ENCODE measurements at regions not wholly inside any gene's neighbourhood (a gene's known extent, or its start where the extent isn't known, plus 50 kb on each side); places are given as distances from the start of the nearest gene placed in this dataset.

DNA sequence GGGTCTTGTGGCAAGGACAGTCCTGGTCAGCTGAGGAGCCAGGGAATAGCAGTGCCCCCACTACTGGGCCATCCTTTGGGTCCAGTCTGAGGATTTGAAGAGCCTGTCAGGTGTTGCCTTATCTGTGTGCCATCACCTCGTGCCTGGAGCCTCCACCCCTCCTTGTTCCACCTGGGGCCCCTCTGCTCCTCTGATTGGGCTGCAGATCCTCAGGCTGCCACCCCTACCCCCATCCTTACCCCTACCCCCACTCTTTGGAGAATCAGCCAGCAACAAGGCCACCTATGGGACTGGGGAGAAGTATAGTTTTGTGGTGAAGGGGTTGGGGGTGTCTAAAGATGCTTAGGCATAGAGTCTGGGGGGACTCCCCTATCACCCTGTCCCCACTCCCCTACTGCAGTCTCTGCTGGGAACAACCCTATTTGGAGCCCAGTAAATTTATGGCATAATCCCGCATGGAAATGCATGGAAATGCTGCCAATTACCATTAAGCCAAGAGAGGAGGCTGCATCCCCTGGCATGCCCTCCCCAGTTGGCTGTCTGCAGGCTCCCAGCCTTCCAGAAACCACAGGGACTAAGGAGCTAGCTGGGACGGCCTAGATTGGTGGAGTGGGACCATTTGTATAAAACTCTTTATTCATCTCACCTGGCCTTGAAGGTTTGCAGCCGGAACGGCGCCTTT is 142.7 kb upstream of the CSF3R start:
- ATAC-seq (no peak), FAIRE-seq (no peak), DNase-seq (ENCODE audit: low read depth in 1 of 2, low spot score in 1 of 2) (no peak)
- TF ChIP-seq KDM1A (IDR thresholded peaks at IDR 0.05; ENCODE audit: low read depth), result no peak
- no peak for TF ChIP-seq HDAC2 (IDR thresholded peaks at IDR 0.05)
- TF ChIP-seq, protein P1, sequence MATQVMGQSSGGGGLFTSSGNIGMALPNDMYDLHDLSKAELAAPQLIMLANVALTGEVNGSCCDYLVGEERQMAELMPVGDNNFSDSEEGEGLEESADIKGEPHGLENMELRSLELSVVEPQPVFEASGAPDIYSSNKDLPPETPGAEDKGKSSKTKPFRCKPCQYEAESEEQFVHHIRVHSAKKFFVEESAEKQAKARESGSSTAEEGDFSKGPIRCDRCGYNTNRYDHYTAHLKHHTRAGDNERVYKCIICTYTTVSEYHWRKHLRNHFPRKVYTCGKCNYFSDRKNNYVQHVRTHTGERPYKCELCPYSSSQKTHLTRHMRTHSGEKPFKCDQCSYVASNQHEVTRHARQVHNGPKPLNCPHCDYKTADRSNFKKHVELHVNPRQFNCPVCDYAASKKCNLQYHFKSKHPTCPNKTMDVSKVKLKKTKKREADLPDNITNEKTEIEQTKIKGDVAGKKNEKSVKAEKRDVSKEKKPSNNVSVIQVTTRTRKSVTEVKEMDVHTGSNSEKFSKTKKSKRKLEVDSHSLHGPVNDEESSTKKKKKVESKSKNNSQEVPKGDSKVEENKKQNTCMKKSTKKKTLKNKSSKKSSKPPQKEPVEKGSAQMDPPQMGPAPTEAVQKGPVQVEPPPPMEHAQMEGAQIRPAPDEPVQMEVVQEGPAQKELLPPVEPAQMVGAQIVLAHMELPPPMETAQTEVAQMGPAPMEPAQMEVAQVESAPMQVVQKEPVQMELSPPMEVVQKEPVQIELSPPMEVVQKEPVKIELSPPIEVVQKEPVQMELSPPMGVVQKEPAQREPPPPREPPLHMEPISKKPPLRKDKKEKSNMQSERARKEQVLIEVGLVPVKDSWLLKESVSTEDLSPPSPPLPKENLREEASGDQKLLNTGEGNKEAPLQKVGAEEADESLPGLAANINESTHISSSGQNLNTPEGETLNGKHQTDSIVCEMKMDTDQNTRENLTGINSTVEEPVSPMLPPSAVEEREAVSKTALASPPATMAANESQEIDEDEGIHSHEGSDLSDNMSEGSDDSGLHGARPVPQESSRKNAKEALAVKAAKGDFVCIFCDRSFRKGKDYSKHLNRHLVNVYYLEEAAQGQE (IDR thresholded peaks at IDR 0.05), result no peak
- TF ChIP-seq SREBF2 (IDR thresholded peaks at IDR 0.05), result no peak
- no peak for TF ChIP-seq JUNB (IDR thresholded peaks at IDR 0.05)
- no peak for TF ChIP-seq RCOR1 (IDR thresholded peaks at IDR 0.05; ENCODE audit: low read depth, low read length)
- no peak for TF ChIP-seq POLR2AphosphoS2 (conservative IDR thresholded peaks at IDR 0.05; ENCODE audit: low read length)
- TF ChIP-seq JUN (IDR thresholded peaks at IDR 0.05), result no peak
- no peak for TF ChIP-seq CBX8 (IDR thresholded peaks at IDR 0.05)
- TF ChIP-seq, protein P2, sequence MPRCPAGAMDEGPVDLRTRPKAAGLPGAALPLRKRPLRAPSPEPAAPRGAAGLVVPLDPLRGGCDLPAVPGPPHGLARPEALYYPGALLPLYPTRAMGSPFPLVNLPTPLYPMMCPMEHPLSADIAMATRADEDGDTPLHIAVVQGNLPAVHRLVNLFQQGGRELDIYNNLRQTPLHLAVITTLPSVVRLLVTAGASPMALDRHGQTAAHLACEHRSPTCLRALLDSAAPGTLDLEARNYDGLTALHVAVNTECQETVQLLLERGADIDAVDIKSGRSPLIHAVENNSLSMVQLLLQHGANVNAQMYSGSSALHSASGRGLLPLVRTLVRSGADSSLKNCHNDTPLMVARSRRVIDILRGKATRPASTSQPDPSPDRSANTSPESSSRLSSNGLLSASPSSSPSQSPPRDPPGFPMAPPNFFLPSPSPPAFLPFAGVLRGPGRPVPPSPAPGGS (IDR thresholded peaks at IDR 0.05), result no peak
- no peak for TF ChIP-seq RFX5 (IDR thresholded peaks at IDR 0.05)
- TF ChIP-seq MAFK (IDR thresholded peaks at IDR 0.05; ENCODE audit: partially characterized antibody), result no peak
- TF ChIP-seq MYC (IDR thresholded peaks at IDR 0.05; ENCODE audit: borderline replicate concordance, low read length), result no peak
- TF ChIP-seq CHD4 (IDR thresholded peaks at IDR 0.05; ENCODE audit: borderline replicate concordance), result no peak
- TF ChIP-seq, protein P3, sequence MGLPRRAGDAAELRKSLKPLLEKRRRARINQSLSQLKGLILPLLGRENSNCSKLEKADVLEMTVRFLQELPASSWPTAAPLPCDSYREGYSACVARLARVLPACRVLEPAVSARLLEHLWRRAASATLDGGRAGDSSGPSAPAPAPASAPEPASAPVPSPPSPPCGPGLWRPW (IDR thresholded peaks at IDR 0.05), result no peak
- no peak overlapping the region for H3K4me3 ChIP-seq
- 38% methylated on average over 6 of the region's 6 CpGs for WGBS (ENCODE audit: missing lambda C conversion rate)
- no peak overlapping the region for H3K27ac ChIP-seq
- no peaks in the 10 kb centered on the region; the same call in 2 of the 3 replicates for H3K9me3 ChIP-seq
- H3K4me1 ChIP-seq, result no peaks in the 10 kb centered on the region
- H3K4me2 ChIP-seq, result no peak overlapping the region
- CTCF ChIA-PET, result interaction anchor here (1.6 kb wide), 1 partner anchor 9 kb away, joined by 4 read pairs; no protein-coding TSS in a partner anchor
- POLR2A ChIA-PET, result no interaction called here

DNA sequence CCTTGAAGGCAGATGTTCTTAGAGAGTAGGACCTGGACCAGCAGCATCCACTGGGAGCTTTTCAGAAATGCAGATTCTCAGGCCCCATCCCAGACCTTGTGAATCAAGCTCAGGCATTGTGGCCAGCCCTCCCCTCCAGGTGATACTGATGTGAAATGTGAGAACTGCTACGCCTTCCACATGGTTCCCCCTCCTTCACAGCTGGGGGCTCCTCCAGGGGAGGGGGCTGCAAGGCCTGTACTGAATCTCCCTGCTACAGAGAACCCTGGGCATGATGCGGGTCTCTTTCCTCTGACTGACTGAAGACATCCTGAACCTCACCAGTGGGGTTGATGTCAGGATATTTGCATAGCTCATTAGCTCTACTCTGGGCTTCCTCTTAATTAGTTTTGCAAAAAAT is 141.8 kb upstream of the CSF3R start:
- Histone ChIP-seq H3K27ac (no peak overlapping the region), H3K4me3 (no peak overlapping the region), H3K9me3 (no peaks in the 10 kb centered on the region; the same call in 2 of the 3 replicates), H3K4me1 (no peaks in the 10 kb centered on the region), H3K4me2 (no peak overlapping the region)
- 20% methylated on average over 2 of the region's 2 CpGs for WGBS (ENCODE audit: missing lambda C conversion rate)
- ATAC-seq (no peak), DNase-seq (ENCODE audit: low read depth in 1 of 2, low spot score in 1 of 2) (no peak), FAIRE-seq (no peak)
- no peak for TF ChIP-seq POLR2A (IDR thresholded peaks at IDR 0.05; ENCODE audit: low read length)
- ChIA-PET CTCF (no interaction called here), POLR2A (no interaction called here)

DNA sequence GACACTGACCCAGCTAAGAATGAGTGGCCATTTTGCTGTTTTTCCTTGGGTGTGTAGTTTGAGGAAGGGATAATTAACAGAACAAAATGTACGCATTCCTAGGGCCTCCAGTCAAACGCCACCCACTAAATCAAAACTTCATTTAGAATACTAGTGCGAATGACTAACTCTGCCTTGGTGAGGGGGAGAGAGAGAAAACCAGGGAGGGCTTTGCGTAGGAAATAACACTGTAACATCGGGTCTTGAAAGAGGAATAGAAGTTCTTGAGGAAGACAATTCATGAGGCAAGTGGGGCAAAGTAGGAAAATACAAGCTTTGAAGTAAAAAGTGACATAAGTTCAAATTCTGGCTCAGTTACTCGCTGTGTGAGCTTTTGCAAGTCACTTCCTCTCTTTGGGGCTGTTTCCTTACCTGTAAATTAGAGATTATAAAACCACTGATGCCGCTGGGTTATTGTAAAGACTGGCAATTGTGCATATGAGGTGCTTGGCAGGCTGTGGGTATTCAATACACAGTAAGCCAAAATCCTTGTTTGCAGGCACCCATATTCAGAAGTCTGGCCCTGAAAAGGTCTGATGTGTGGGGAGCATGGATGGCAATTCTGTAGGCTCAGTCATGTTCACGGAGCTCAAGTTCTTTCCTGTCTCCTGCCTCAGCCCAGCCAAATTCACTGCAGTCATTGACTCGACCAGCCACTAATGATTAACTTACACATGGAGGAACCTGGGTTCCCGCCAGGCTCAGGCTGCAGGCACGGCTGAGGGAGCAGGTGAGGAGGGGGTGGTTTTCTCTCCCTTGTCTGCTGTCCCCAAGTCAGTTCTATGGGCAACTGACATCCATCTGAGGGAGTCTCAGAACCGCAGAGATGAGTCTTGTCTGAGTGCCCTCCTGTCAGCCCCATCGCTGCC is 140.3 kb upstream of the CSF3R start:
- Histone ChIP-seq H3K4me1 (no peaks in the 10 kb centered on the region), H3K4me3 (no peak overlapping the region), H3K27ac (no peak overlapping the region), H3K4me2 (no peak overlapping the region), H3K9me3 (no peaks in the 10 kb centered on the region; the same call in 2 of the 3 replicates)
- FAIRE-seq (no peak), ATAC-seq (no peak; a peak in 1 of 6 replicates), DNase-seq (ENCODE audit: low read depth in 1 of 2, low spot score in 1 of 2) (no peak)
- ChIA-PET POLR2A (no interaction called here), CTCF (interaction anchor here (0.6 to 1.2 kb wide), 2 partner anchors 47 to 811 kb away, joined by 3 read pairs; no protein-coding TSS in a partner anchor)
- TF ChIP-seq KDM5A (IDR thresholded peaks at IDR 0.05) (no peak), MAZ (IDR thresholded peaks at IDR 0.05; ENCODE audit: borderline replicate concordance, low read depth, low read length) (no peak), CHD4 (IDR thresholded peaks at IDR 0.05; ENCODE audit: borderline replicate concordance) (no peak), NR3C1 (IDR thresholded peaks at IDR 0.05) (no peak), RAD21 (conservative IDR thresholded peaks at IDR 0.05 in 1 of 2, IDR thresholded peaks at IDR 0.05 in 1 of 2) (no peak), KDM1A (IDR thresholded peaks at IDR 0.05; ENCODE audit: low read depth) (no peak), RNF2 (IDR thresholded peaks at IDR 0.05; ENCODE audit: borderline replicate concordance, low read depth) (no peak), SREBF2 (IDR thresholded peaks at IDR 0.05) (no peak), TP53 (CRISPR knock-in tag; IDR thresholded peaks at IDR 0.05) (no peak), HDAC2 (IDR thresholded peaks at IDR 0.05) (no peak), ESRRA (IDR thresholded peaks at IDR 0.05; ENCODE audit: borderline replicate concordance, low read length) (no peak)
- TF ChIP-seq, protein P4, sequence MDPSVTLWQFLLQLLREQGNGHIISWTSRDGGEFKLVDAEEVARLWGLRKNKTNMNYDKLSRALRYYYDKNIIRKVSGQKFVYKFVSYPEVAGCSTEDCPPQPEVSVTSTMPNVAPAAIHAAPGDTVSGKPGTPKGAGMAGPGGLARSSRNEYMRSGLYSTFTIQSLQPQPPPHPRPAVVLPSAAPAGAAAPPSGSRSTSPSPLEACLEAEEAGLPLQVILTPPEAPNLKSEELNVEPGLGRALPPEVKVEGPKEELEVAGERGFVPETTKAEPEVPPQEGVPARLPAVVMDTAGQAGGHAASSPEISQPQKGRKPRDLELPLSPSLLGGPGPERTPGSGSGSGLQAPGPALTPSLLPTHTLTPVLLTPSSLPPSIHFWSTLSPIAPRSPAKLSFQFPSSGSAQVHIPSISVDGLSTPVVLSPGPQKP (IDR thresholded peaks at IDR 0.05; ENCODE audit: low read depth, low read length), result no peak
- TF ChIP-seq, protein P5, sequence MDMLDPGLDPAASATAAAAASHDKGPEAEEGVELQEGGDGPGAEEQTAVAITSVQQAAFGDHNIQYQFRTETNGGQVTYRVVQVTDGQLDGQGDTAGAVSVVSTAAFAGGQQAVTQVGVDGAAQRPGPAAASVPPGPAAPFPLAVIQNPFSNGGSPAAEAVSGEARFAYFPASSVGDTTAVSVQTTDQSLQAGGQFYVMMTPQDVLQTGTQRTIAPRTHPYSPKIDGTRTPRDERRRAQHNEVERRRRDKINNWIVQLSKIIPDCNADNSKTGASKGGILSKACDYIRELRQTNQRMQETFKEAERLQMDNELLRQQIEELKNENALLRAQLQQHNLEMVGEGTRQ (IDR thresholded peaks at IDR 0.05), result no peak
- 31% methylated on average over 11 of the region's 13 CpGs for WGBS (ENCODE audit: missing lambda C conversion rate)

Measured in A549 (cell line).